HepG2 (cell line): ENCODE measurements at regions not wholly inside any gene's neighbourhood (a gene's known extent, or its start where the extent isn't known, plus 50 kb on each side); places are given as distances from the start of the nearest gene placed in this dataset.

ENCODE experiments used
- ATAC-seq: fragments of 200-7000 bp; cut with Tn5 transposase; 3 replicates; pipeline ENCODE4 v1.9.1; 2020; ENCODE audit warnings: mild to moderate bottlenecking, moderate library complexity
- BruUV-seq: library from RNA; stranded (reverse); fragments of 400-500 nt; replicated peaks from 2 replicates; lab custom pipeline; 2021; lab: Mats Ljungman, UMichigan
- CTCF ChIA-PET: fragments of 300-600 bp; formaldehyde crosslinking; extraction: SDS; loops from one replicate; lab custom pipeline; 2021; ENCODE audit warnings: low total read pairs, inconsistent platforms, low intra/inter-chr PET ratio; lab: Yijun Ruan, JAX
- POLR2A ChIA-PET: fragments of 350-600 bp; sonication (Branson Sonifier 250); formaldehyde crosslinking; loops from one replicate; lab custom pipeline; 2020; ENCODE audit warnings: antibody characterized with exemption, inconsistent platforms; lab: Yijun Ruan, JAX
- DNase-seq: peaks from one replicate; pipeline ENCODE4 v3.0.0-alpha.2; 2015; ENCODE audit warnings: low spot score
- FAIRE-seq: peaks from 3 replicates; lab custom pipeline; 2011; peaks lifted over from hg19 to GRCh38; lab: Jason Lieb, UNC
- H2AFZ ChIP-seq: one replicate; pipeline ENCODE4 v1.6.1; 2011; ENCODE audit warnings: low read length, inconsistent platforms
- H3K27ac ChIP-seq: fragments of 300-600 bp; 3 replicates; pipeline ENCODE4 v1.8.0; 2011; ENCODE audit warnings: mixed run types, mild to moderate bottlenecking, mixed read lengths, low read length, inconsistent platforms; ENCODE audit not compliant: insufficient read depth; ENCODE audit errors: extremely low read length
- H3K27me3 ChIP-seq, 2 experiments: fragments of 200-600 bp in 1 of 2; 2 replicates in 1 of 2; 3 replicates in 1 of 2; pipeline versions ENCODE4 v1.6.0 to v1.8.0; 2011; ENCODE audit warnings: low read length in 2 of 2, mild to moderate bottlenecking in 2 of 2, moderate library complexity in 2 of 2, inconsistent platforms in 1 of 2; ENCODE audit not compliant: insufficient read depth in 2 of 2, control insufficient read depth in 1 of 2
- H3K36me3 ChIP-seq, 2 experiments: fragments of 200-600 bp in 1 of 2; replicated peaks in 1 of 2; 2 replicates in 1 of 2; 3 replicates in 1 of 2; pipeline versions ENCODE4 v1.5.1 to v1.8.0; 2011; ENCODE audit warnings: low read length in 2 of 2, inconsistent platforms in 1 of 2; ENCODE audit not compliant: insufficient read depth in 2 of 2, control insufficient read depth in 1 of 2
- H3K4me1 ChIP-seq: 2 replicates; pipeline ENCODE4 v1.5.1; 2012; ENCODE audit warnings: low read length, inconsistent platforms; ENCODE audit not compliant: insufficient read depth
- H3K4me2 ChIP-seq: 2 replicates; pipeline ENCODE4 v1.6.0; 2011; ENCODE audit warnings: low read depth, low read length, inconsistent platforms
- H3K4me3 ChIP-seq, 3 experiments: fragments of 200-600 bp in 1 of 3; sonication (generic), shearing (Covaris generic) in 1 of 3; replicated peaks in 1 of 3; 2 replicates each; pipeline ENCODE4 v1.5.1; 2011 to 2016; ENCODE audit warnings: low read length in 3 of 3, inconsistent platforms in 2 of 3, low read depth in 2 of 3, mild to moderate bottlenecking in 2 of 3, control low read depth in 1 of 3, mixed read lengths in 1 of 3; ENCODE audit not compliant: insufficient read depth in 1 of 3
- H3K79me2 ChIP-seq: one replicate; pipeline ENCODE4 v1.6.1; 2011; ENCODE audit warnings: low read length, inconsistent platforms; ENCODE audit not compliant: insufficient read depth
- H3K9ac ChIP-seq: 2 replicates; pipeline ENCODE4 v1.6.0; 2011; ENCODE audit warnings: mild to moderate bottlenecking, low read depth, low read length, inconsistent platforms; ENCODE audit not compliant: insufficient read depth
- H3K9me3 ChIP-seq: 2 replicates; pipeline ENCODE4 v1.5.1; 2012; ENCODE audit warnings: mild to moderate bottlenecking, low read length
- H4K20me1 ChIP-seq: 2 replicates; pipeline ENCODE4 v1.6.0; 2011; ENCODE audit warnings: inconsistent platforms, mild to moderate bottlenecking, low read length, moderate library complexity; ENCODE audit not compliant: insufficient read depth
- CHD4 ChIP-seq: fragments of 200-600 bp; sonication (generic); IDR thresholded peaks from 2 replicates; pipeline ENCODE4 v1.7.0; 2017; ENCODE audit warnings: mild to moderate bottlenecking, low read length, borderline replicate concordance
- HNF4G ChIP-seq, 2 experiments: sonication (generic) in 1 of 2; formaldehyde crosslinking in 1 of 2; IDR thresholded peaks; 2 replicates each; pipeline versions ENCODE4 v1.4.0 to v1.6.1; 2011 to 2020; ENCODE audit warnings: borderline replicate concordance in 2 of 2, low read depth in 2 of 2, mild to moderate bottlenecking in 2 of 2, low read length in 1 of 2, missing genetic modification reagents in 1 of 2, moderate library complexity in 1 of 2
- KDM4B ChIP-seq: sonication (generic); formaldehyde crosslinking; IDR thresholded peaks from 2 replicates; pipeline ENCODE4 v1.4.0; 2020; ENCODE audit warnings: missing genetic modification reagents
- MIER2 ChIP-seq: IDR thresholded peaks from 2 replicates; pipeline ENCODE4 v1.6.1; 2016; ENCODE audit warnings: missing biosample characterization, missing genetic modification reagents
- RFX5 ChIP-seq: IDR thresholded peaks from 2 replicates; pipeline ENCODE4 v1.6.1; 2011; ENCODE audit warnings: low read depth, low read length, improper control_type of control experiment
- SNAI1 ChIP-seq: sonication (generic); formaldehyde crosslinking; IDR thresholded peaks from 2 replicates; pipeline ENCODE4 v1.5.0; 2020; ENCODE audit warnings: mild to moderate bottlenecking, missing genetic modification reagents, borderline replicate concordance
- SRF ChIP-seq: IDR thresholded peaks from 2 replicates; pipeline ENCODE4 v1.6.1; 2011; ENCODE audit warnings: mild to moderate bottlenecking, low read depth, low read length, moderate library complexity
- ZBTB3 ChIP-seq: sonication (generic); formaldehyde crosslinking; IDR thresholded peaks from 2 replicates; pipeline ENCODE4 v1.4.0; 2020; ENCODE audit warnings: low read depth, mild to moderate bottlenecking, moderate library complexity, missing genetic modification reagents, borderline replicate concordance
- WGBS: methylation state at CpG from one replicate; pipeline ENCODE4 v1.1.6; 2017; ENCODE audit warnings: low lambda C conversion rate; 5-methylcytosine and 5-hydroxymethylcytosine counted together
- in situ Hi-C: cut with HindIII; loops from 2 replicates; pipeline ENCODE4 v1.10.0; 2017; ENCODE audit warnings: low pct_unique_long_range_greater_than_20kb; ENCODE audit not compliant: extremely low pct_ligation_motif_present
- intact Hi-C: fragments of 100-400 bp; cut with micrococcal nuclease; formaldehyde crosslinking; loops from one replicate; pipeline ENCODE4 v1.10.0; 2022; ENCODE audit not compliant: unreplicated experiment
- TF ChIP-seq, protein P1 (sequence below): IDR thresholded peaks from 2 replicates; pipeline ENCODE4 v1.6.1; 2016; ENCODE audit warnings: low read depth, control low read depth
- TF ChIP-seq, protein P2 (sequence below): sonication (generic); formaldehyde crosslinking; IDR thresholded peaks from 2 replicates; pipeline ENCODE4 v1.4.0; 2020; ENCODE audit warnings: missing genetic modification reagents, borderline replicate concordance

DNA sequence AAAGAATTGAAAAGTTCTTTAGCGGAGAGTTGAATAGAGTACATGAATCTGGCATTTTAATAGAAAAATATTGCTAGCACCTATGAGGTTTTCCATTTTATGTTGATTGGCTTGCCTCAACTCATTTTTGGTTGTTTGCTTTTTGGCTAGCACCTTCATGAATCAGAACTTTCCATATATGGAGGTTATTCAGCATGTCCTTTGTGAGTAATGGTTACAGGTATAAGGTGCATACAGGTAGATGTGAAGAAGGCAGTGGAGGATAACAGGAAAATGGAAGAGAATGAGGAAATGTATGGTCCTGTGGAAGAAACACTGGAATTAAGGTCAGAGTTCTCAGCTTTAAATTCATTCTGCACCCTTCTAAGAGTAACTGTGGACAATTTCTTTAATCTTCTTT lies 98.1 kb upstream of the GBE1 start (continued):
- no peak for TF ChIP-seq HNF4G (IDR thresholded peaks at IDR 0.05; ENCODE audit: borderline replicate concordance, low read depth, low read length)
- TF ChIP-seq HNF4G (CRISPR knock-in tag; IDR thresholded peaks at IDR 0.05; ENCODE audit: borderline replicate concordance, low read depth) = no peak

DNA sequence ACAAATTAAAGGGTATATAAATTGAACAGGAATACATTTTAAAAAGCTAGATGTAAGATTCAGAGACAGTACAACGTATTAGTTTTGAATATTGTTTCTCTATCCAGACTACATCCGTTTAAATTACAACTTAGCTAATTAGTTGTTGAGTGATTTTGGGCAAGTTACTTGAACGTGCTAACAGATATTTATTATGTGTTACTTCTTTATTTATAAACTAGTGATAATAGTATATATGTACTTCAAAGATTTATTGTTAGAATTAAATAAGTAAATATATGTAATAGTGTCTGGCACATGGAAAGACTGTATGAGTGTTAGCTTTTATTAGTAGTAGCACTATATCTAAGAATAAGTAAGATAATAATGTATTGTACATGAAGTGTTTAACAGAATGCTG lies 92.0 kb upstream of the GBE1 start:
- no peaks in the 10 kb centered on the region for H3K4me1 ChIP-seq
- POLR2A ChIA-PET = no interaction called here
- TF ChIP-seq SNAI1 (CRISPR knock-in tag) (no peak), SRF (no peak), KDM4B (no peak)
- WGBS = 2% methylated on average over 3 of the region's 3 CpGs
- H3K9ac ChIP-seq = no peak overlapping the region
- H3K36me3 ChIP-seq = no peaks in the 10 kb centered on the region
- in situ Hi-C loops = no loop called here
- BruUV-seq = no TSS peak
- H2AFZ ChIP-seq = no peak overlapping the region
- CTCF ChIA-PET = no interaction called here
- H4K20me1 ChIP-seq = no peaks in the 10 kb centered on the region
- no peak overlapping the region for H3K4me3 ChIP-seq
- no peaks in the 10 kb centered on the region for H3K27me3 ChIP-seq
- DNase-seq (no peak), ATAC-seq (no peak), FAIRE-seq (no peak)
- H3K9me3 ChIP-seq = no peaks in the 10 kb centered on the region
- no peak overlapping the region for H3K4me2 ChIP-seq
- H3K79me2 ChIP-seq = no peaks in the 10 kb centered on the region
- H3K27ac ChIP-seq = no peak overlapping the region
- intact Hi-C loops = no loop called here

DNA sequence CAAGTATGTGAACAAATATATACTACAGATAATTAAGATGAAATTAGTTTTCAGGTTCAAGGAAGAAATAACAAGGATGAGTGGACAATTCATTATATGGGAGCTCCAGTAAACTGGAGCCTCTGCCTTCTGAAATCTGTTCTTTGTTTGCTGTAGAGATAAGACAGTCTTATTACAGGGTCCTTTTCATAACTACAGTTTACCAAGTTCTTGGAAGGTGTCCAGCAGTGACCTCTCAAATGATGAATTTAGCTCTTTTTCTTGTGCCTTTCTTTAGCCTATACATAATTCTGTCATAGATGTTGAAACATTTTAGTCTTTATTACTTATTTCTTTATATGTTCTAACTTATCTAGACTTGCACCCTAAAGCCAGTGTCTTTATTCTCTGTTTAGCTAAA lies 89.7 kb upstream of the GBE1 start:
- no peak overlapping the region for H3K9ac ChIP-seq
- no TSS peak for BruUV-seq
- H3K4me3 ChIP-seq = no peak overlapping the region
- H3K4me2 ChIP-seq = no peak overlapping the region
- ATAC-seq (no peak), DNase-seq (no peak), FAIRE-seq (no peak)
- no peaks in the 10 kb centered on the region for H3K27me3 ChIP-seq
- CTCF ChIA-PET = no interaction called here
- H3K79me2 ChIP-seq = no peaks in the 10 kb centered on the region
- intact Hi-C loops = no loop called here
- POLR2A ChIA-PET = no interaction called here
- no peak overlapping the region for H3K27ac ChIP-seq
- no peak overlapping the region for H2AFZ ChIP-seq
- TF ChIP-seq, protein P1, sequence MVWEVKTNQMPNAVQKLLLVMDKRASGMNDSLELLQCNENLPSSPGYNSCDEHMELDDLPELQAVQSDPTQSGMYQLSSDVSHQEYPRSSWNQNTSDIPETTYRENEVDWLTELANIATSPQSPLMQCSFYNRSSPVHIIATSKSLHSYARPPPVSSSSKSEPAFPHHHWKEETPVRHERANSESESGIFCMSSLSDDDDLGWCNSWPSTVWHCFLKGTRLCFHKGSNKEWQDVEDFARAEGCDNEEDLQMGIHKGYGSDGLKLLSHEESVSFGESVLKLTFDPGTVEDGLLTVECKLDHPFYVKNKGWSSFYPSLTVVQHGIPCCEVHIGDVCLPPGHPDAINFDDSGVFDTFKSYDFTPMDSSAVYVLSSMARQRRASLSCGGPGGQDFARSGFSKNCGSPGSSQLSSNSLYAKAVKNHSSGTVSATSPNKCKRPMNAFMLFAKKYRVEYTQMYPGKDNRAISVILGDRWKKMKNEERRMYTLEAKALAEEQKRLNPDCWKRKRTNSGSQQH (CRISPR knock-in tag) = no peak
- TF ChIP-seq RFX5 (no peak), MIER2 (CRISPR knock-in tag) (no peak), CHD4 (no peak), ZBTB3 (no peak)
- TF ChIP-seq, protein P2, sequence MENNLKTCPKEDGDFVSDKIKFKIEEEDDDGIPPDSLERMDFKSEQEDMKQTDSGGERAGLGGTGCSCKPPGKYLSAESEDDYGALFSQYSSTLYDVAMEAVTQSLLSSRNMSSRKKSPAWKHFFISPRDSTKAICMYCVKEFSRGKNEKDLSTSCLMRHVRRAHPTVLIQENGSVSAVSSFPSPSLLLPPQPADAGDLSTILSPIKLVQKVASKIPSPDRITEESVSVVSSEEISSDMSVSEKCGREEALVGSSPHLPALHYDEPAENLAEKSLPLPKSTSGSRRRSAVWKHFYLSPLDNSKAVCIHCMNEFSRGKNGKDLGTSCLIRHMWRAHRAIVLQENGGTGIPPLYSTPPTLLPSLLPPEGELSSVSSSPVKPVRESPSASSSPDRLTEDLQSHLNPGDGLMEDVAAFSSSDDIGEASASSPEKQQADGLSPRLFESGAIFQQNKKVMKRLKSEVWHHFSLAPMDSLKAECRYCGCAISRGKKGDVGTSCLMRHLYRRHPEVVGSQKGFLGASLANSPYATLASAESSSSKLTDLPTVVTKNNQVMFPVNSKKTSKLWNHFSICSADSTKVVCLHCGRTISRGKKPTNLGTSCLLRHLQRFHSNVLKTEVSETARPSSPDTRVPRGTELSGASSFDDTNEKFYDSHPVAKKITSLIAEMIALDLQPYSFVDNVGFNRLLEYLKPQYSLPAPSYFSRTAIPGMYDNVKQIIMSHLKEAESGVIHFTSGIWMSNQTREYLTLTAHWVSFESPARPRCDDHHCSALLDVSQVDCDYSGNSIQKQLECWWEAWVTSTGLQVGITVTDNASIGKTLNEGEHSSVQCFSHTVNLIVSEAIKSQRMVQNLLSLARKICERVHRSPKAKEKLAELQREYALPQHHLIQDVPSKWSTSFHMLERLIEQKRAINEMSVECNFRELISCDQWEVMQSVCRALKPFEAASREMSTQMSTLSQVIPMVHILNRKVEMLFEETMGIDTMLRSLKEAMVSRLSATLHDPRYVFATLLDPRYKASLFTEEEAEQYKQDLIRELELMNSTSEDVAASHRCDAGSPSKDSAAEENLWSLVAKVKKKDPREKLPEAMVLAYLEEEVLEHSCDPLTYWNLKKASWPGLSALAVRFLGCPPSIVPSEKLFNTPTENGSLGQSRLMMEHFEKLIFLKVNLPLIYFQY (CRISPR knock-in tag) = no peak
- H3K9me3 ChIP-seq = no peaks in the 10 kb centered on the region
- in situ Hi-C loops = no loop called here
- H3K36me3 ChIP-seq = no peaks in the 10 kb centered on the region
- no peaks in the 10 kb centered on the region for H4K20me1 ChIP-seq
- peaks cover 9% of the 10 kb centered on the region; the same call in 1 of the 2 replicates for H3K4me1 ChIP-seq
